NCI-H128 (cell line): ENCODE measurements at regions not wholly inside any gene's neighbourhood (a gene's known extent, or its start where the extent isn't known, plus 50 kb on each side); places are given as distances from the start of the nearest gene placed in this dataset.
"Not testable (repeated sequence)": the region's sequence is repeated elsewhere in the genome, so short reads cannot be mapped to it uniquely, and the experiment has no call there.

Experiments used
- DNase-seq: peaks from one replicate; lab custom pipeline; 2025; ENCODE audit not compliant: unreplicated experiment; lab: John Stamatoyannopoulos, UW

DNA sequence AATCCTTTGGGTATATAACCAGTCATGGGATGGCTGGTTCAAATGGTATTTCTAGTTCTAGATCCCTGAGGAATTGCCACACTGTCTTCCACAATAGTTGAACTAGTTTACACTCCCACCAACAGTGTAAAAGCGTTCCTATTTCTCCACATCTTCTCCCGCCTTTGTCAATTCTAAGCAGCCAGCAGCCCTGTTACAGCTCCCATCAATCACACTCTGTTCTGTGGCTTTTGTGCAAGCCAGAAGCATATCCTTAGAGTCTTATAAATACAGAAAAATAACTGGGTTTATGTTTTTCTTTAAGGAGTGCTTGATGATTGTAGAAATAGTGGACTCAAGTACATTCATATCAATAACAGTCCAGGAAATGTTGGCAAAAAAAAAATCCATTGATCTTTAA, 232.9 kb downstream of the ASMT start:
- not testable (repeated sequence) for DNase-seq

DNA sequence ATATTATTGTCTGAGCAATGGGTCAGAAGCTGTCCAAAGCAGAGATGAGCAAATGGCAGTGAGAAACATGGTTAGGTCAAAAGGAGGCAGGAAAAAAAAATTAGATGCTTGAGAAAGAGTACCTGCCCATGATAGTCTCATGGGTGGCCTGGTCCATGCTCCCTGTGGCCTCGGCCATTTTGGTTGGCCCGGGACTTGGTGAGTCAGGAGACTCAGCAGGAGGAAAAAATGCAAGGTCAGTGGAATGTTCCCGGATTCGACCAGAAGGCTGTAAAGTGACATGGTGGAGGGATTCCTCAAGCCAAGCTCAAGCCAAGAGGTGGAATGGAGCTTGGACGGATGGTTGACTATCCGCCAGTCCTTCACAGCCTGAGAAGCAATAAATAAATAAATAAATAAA, 236.7 kb downstream of the ASMT start:
- DNase-seq = no peak

DNA sequence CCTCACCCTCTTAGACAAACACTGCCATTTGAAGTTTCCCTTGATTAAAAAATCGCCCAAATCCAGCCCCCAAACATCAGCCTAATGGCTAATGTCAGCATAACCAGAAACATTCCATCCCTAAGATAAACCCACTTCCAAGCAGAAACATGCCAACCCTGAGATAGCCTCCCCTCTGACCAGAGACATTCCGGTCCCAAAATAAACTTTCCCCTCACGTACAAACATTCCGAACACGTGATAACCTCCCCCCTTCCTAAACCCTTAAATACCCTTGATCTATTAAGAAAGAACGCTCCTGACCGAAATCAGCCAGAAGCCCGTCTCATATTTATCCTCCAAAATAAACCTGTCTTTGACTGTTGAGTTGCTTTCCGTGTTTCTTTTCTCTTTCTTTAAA, 237.2 kb downstream of the ASMT start:
- DNase-seq = no peak

GRCh38 chrX:1853447-1853846, 238.6 kb downstream of the ASMT start:
- DNase-seq = no peak

- DNase-seq = no peak
Observed at GRCh38 chrX:1853916-1854315, 239.1 kb downstream of the ASMT start.

- not testable (repeated sequence) for DNase-seq
Observed at GRCh38 chrX:1854861-1855260, 240.0 kb downstream of the ASMT start.

- DNase-seq = not testable (repeated sequence)
Observed at GRCh38 chrX:1859266-1859665, 244.4 kb downstream of the ASMT start.

GRCh38 chrX:1860936-1861594, 246.2 kb downstream of the ASMT start:
- no peak for DNase-seq

DNA sequence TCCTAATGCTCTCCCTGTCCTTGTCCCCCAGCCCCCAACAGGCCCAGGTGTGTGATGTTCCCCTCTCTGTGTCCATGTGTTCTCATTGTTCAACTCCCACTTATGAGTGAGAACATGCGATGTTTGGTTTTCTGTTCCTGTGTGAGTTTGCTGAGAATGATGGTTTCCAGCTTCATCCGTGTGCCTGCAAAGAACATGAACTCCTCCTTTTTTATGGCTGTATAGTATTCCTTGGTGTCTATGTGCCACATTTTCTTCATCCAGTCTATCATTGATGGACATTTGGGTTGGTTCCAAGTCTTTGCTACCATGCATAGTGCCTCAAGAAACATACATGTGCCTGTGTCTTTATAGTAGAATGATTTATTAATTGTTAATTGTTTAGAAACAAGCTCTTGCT, 249.1 kb downstream of the ASMT start:
- not testable (repeated sequence) for DNase-seq

DNA sequence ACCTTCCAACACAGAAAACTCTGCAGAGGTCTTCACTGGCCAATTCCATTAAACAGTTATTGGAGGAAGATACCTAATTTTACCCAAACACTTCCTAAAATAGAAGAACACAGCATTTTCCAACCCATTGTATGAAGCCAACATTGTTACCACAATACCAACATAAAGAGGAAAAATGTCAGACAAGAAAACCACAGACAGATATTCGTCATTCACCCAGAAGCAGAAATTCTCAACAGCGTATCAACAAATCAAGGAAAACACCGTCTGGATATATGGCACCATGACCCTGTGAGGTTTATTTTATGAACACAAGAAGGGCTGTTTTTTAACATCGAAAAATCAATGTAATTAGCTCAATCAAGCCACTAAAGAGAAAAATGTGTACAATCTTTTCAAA, 255.6 kb downstream of the ASMT start:
- no peak for DNase-seq

- no peak for DNase-seq
Observed at GRCh38 chrX:1871887-1872286, 257.0 kb downstream of the ASMT start.

DNA sequence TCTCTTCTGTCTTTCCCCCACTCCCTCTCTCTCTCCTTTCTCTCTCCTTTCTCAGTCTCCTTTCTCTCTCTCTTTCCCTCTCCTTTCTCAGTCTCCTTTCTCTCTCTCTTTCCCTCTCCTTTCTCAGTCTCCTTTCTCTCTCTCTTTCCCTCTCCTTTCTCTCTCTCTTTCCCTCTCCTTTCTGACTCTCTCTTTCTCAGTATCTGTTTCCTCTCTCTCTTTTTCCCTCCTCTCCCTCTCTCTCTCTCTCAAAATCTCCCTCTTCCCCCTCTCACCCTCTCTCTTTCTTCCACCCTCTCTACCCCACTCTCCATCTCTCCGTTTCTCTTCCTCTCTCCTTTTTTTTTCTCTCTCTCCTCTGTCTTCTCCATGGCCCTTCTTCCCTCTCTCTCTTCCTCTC, 258.8 kb downstream of the ASMT start:
- no peak for DNase-seq

GRCh38 chrX:1874416-1874815, 259.6 kb downstream of the ASMT start:
- DNase-seq = no peak

GRCh38 chrX:1874899-1875298, 260.0 kb downstream of the ASMT start:
- DNase-seq = no peak

GRCh38 chrX:1876041-1876440, 261.2 kb downstream of the ASMT start:
- no peak for DNase-seq

- DNase-seq = no peak
Observed at GRCh38 chrX:1877780-1878179, 262.9 kb downstream of the ASMT start.

GRCh38 chrX:1880884-1881817, 266.3 kb downstream of the ASMT start:
- DNase-seq = not testable (repeated sequence)

DNA sequence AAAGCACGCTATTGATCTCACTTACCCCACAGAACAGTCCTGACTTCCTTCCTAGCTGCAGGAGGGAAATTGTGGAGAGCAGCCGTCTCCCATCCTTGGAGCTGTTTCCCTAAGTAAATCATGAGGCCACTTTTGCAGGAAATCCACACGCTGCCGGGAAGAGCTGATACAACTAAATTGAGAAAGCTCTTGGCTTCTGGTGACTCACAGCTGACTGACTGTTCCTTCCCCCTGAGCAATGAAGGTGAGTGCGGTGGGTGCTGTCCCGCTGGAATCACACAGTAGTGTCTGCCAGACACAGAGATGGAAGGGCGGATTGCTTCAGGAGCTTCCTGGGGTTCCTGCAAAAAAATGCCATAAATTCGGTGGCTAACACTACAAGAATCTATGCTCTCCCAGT, 268.9 kb downstream of the ASMT start:
- no peak for DNase-seq

GRCh38 chrX:1884446-1884845, 269.6 kb downstream of the ASMT start:
- DNase-seq = no peak

DNA sequence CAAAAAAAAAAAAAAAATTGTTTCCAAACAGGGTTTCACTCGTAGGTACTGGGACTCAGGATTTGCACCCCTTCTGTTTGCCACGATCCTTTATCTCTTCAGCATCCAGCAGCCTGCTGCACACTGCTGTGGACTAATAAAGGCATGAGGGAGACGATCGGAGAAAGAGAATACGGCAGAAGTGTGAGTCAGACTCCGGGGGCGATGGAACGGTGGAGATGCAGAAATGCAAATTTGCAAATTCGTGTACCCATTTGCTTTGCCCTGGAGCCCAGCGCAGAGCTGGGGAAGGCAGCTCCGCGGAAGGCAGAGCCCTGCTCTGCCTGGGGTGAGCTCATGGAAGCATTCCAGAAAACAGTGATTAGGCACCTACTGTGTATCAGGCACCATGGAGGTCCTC, 270.3 kb downstream of the ASMT start:
- no peak for DNase-seq

- DNase-seq = not testable (repeated sequence)
Observed at GRCh38 chrX:1888305-1888704, 273.4 kb downstream of the ASMT start.

GRCh38 chrX:1894026-1894294, 279.1 kb downstream of the ASMT start:
- no peak for DNase-seq

GRCh38 chrX:1894740-1895139, 279.9 kb downstream of the ASMT start:
- DNase-seq = no peak
